Brain microvascular endothelial cell (primary cell): ENCODE measurements at regions not wholly inside any gene's neighbourhood (a gene's known extent, or its start where the extent isn't known, plus 50 kb on each side); places are given as distances from the start of the nearest gene placed in this dataset.

Source experiments
- DNase-seq: peaks from one replicate; pipeline ENCODE4 v3.0.0-alpha.2; 2020
- H3K27ac ChIP-seq: fragments of 250-450 bp; sonication (Bioruptor Pico); 2 replicates; pipeline ENCODE4 v1.5.1; 2020; ENCODE audit warnings: mild to moderate bottlenecking, moderate library complexity
- H3K27me3 ChIP-seq: fragments of 250-450 bp; sonication (Bioruptor Pico); replicated peaks from 2 replicates; pipeline ENCODE4 v1.5.1; 2020; ENCODE audit warnings: mild to moderate bottlenecking
- H3K36me3 ChIP-seq: fragments of 250-450 bp; sonication (Bioruptor Pico); replicated peaks from 2 replicates; pipeline ENCODE4 v1.5.1; 2020; ENCODE audit warnings: mild to moderate bottlenecking
- H3K4me3 ChIP-seq: 2 replicates; pipeline ENCODE4 v1.5.1; 2011; ENCODE audit warnings: low read depth, mild to moderate bottlenecking, control low read depth, low read length, moderate library complexity
- in situ Hi-C: cut with HindIII; loops from 2 replicates; pipeline ENCODE4 v1.10.0; 2017; ENCODE audit warnings: low sequenced_read_pairs, low pct_ligation_motif_present
- TF ChIP-seq, protein P1 (sequence below): IDR thresholded peaks from 2 replicates; pipeline ENCODE4 v1.5.1; 2011; ENCODE audit warnings: low read depth, mild to moderate bottlenecking, moderate library complexity, low read length, control low read depth, inconsistent platforms; ENCODE audit errors: missing control alignments

DNA sequence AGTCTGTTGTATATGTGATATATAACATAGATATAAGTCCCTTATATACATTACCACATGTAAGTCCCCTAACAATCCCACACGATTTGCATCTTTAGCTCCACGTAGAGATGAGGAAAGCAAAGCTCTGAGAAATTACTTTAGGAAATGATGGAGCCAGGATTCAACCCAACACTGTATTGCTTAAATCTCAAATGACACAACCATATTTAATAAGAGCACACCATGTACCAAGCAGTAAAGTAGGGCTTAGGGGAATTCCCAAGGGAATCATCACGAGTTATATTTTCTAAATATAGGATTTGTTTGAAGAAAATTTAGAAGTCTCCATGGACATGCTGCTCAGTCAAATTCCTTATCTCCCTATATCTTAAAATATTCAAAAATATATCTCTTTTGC lies 61.3 kb upstream of the POMP start:
- H3K27me3 ChIP-seq: no peaks in the 10 kb centered on the region
- no peaks in the 10 kb centered on the region for H3K36me3 ChIP-seq
- DNase-seq: no peak
- no peak overlapping the region for H3K27ac ChIP-seq
- in situ Hi-C loops: no loop called here
- TF ChIP-seq, protein P1, sequence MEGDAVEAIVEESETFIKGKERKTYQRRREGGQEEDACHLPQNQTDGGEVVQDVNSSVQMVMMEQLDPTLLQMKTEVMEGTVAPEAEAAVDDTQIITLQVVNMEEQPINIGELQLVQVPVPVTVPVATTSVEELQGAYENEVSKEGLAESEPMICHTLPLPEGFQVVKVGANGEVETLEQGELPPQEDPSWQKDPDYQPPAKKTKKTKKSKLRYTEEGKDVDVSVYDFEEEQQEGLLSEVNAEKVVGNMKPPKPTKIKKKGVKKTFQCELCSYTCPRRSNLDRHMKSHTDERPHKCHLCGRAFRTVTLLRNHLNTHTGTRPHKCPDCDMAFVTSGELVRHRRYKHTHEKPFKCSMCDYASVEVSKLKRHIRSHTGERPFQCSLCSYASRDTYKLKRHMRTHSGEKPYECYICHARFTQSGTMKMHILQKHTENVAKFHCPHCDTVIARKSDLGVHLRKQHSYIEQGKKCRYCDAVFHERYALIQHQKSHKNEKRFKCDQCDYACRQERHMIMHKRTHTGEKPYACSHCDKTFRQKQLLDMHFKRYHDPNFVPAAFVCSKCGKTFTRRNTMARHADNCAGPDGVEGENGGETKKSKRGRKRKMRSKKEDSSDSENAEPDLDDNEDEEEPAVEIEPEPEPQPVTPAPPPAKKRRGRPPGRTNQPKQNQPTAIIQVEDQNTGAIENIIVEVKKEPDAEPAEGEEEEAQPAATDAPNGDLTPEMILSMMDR: no peak
- no peak overlapping the region for H3K4me3 ChIP-seq

DNA sequence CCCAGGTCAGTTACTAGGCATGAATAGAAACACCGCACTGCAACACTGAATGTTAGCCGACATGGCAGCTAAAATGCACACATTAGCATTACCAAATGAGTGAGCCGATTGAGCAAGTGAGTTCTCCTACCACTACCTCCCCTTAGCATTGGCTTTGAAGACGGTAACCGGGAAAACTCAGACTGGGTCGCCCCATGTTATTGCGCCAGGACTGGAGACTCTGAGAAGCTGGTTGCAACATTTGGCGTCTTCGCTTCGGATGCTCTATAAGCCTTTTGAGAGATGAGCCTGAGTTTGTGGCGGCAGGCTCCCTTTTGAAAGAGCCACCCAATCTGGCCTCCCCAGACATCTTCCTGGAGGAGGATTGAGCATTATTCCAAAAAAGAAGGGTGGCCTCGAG lies 68.5 kb upstream of the POMP start:
- no peak overlapping the region for H3K4me3 ChIP-seq
- DNase-seq: no peak
- in situ Hi-C loops: no loop called here
- H3K27me3 ChIP-seq: no peaks in the 10 kb centered on the region
- TF ChIP-seq, protein P1: no peak
- no peak overlapping the region for H3K27ac ChIP-seq
- H3K36me3 ChIP-seq: no peaks in the 10 kb centered on the region

DNA sequence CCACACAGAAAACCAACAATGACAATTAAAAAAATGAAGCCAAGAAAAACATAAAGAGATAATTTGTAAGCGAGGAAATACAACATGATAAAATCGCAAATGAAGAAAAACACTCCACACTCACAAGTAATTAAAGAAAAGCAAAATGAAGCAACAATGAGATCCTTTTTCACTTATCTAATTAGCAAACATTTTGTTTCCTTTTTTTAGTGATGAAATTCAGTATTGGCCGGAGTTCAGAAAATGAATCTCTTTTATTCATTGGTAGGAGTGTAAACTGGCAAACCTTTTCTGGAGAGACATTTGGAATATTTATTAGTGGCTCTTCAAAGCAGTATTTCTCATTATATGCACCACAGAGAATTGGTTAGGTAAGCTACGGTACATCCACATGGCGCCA lies 70.6 kb upstream of the POMP start:
- no peak for DNase-seq
- in situ Hi-C loops: no loop called here
- Histone ChIP-seq H3K27ac (no peak overlapping the region), H3K4me3 (no peak overlapping the region), H3K27me3 (no peaks in the 10 kb centered on the region), H3K36me3 (no peaks in the 10 kb centered on the region)
- TF ChIP-seq, protein P1: no peak

DNA sequence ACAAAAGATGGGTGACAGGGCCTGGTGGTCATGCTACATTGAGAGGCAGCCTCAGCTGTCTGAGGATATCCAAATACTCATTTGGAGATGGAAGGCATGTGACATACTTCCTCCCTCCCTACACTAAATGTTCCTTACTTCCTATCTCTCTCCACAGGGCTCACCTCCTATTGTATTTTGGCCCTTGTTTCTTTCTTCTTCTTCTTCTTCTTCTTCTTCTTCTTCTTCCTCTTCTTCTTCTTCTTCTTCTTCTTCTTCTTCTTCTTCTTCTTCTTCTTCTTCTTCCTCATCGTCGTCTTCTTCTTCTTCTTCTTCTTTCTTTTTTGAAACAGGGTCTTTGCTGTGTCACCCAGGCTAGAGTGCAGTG lies 71.8 kb upstream of the POMP start:
- H3K4me3 ChIP-seq: no peak overlapping the region
- H3K27ac ChIP-seq: no peak overlapping the region
- TF ChIP-seq, protein P1: no peak
- no peak for DNase-seq
- in situ Hi-C loops: no loop called here
- H3K27me3 ChIP-seq: no peaks in the 10 kb centered on the region
- H3K36me3 ChIP-seq: no peaks in the 10 kb centered on the region

DNA sequence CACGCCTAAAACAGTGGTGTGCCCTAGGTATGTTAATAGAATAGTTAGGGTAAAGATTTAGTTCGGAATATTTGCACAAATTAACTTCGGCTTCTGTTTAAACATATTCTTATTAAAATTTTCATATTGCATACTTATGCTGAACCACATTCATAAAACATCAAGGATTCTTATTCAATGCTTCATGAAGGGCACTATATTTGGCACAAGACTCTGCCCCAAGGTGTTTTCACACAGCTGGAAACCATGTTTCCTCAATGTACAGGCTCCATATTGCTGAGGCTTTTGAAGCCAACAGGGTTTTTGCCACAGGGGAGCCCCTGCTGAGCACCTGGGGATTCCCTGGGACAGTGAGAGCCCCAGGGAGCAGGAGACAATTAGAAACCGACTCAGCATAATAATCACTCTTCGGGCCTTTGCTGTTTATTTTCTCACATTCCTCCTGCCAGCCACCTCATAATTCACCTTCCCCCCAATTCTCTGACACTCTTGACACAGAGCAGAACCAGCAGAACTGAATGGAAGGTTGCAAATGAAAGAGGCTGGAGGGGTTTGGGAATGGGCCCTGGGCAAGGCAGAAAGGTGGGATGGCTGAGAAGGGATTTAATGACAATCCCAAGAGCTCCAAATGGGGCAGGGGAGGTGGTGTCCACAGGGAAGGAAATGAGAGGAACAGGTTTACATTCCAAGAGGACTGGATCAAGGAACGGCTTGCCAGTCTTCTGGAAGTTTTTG lies 72.3 kb upstream of the POMP start:
- TF ChIP-seq, protein P1: no peak
- H3K27ac ChIP-seq: no peak overlapping the region
- in situ Hi-C loops: no loop called here
- no peak overlapping the region for H3K4me3 ChIP-seq
- no peaks in the 10 kb centered on the region for H3K27me3 ChIP-seq
- no peaks in the 10 kb centered on the region for H3K36me3 ChIP-seq
- no peak for DNase-seq

DNA sequence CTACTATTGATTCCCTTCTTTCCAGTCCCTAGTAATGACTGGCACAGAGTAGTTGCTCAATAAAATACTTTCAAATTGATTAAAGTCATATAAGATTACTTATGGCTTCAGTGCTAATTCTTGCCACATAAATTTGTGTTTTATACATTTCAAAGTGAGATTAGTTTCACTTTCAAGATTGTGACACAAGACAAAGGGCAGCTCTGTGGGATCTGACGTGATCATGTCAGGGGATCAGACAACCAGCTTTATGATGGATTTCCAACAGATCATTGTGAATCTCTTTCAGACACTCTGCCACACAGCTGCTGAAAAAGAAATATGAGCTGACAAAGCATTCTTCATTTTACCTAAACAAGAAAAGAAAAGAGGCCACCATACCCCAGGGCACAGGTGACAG lies 73.4 kb upstream of the POMP start:
- TF ChIP-seq, protein P1: no peak
- Histone ChIP-seq H3K27me3 (no peaks in the 10 kb centered on the region), H3K4me3 (no peak overlapping the region), H3K36me3 (no peaks in the 10 kb centered on the region), H3K27ac (peak overlapping the region; percentile 43)
- in situ Hi-C loops: no loop called here
- no peak for DNase-seq
